CD14-positive monocyte (primary cell): ENCODE measurements at regions not wholly inside any gene's neighbourhood (a gene's known extent, or its start where the extent isn't known, plus 50 kb on each side); places are given as distances from the start of the nearest gene placed in this dataset.

Source experiments
- DNase-seq, 3 donors: peaks; one replicate each; pipeline ENCODE4 v3.0.0-alpha.2; 2011 to 2022
- H2AFZ ChIP-seq: 2 replicates; pipeline ENCODE4 v1.6.0; 2012; ENCODE audit warnings: mild to moderate bottlenecking, low read depth, low read length, inconsistent platforms; ENCODE audit not compliant: insufficient read depth, poor library complexity, severe bottlenecking
- H3K27ac ChIP-seq, 2 donors: 1 replicate in 1 of 2; 2 replicates in 1 of 2; pipeline ENCODE4 v1.5.1; 2012 to 2013; ENCODE audit warnings: low read length in 2 of 2, control low read depth in 1 of 2, inconsistent platforms in 1 of 2, low read depth in 1 of 2, mild to moderate bottlenecking in 1 of 2
- H3K27me3 ChIP-seq, 2 donors: one replicate each; pipeline versions ENCODE4 v1.6.0 to v1.6.1; 2011 to 2013; ENCODE audit warnings: low read length in 2 of 2; ENCODE audit not compliant: control insufficient read depth in 2 of 2, insufficient read depth in 2 of 2
- H3K36me3 ChIP-seq, 2 donors: replicated peaks in 1 of 2; 1 replicate in 1 of 2; 2 replicates in 1 of 2; pipeline versions ENCODE4 v1.5.1 to v1.6.1; 2012 to 2013; ENCODE audit warnings: low read length in 2 of 2, control low read depth in 1 of 2, inconsistent platforms in 1 of 2, mild to moderate bottlenecking in 1 of 2; ENCODE audit not compliant: insufficient read depth in 2 of 2, control insufficient read depth in 1 of 2
- H3K4me1 ChIP-seq, 2 donors: 1 replicate in 1 of 2; 2 replicates in 1 of 2; pipeline versions ENCODE4 v1.5.1 to v1.6.1; 2012 to 2013; ENCODE audit warnings: low read length in 2 of 2, control low read depth in 1 of 2, inconsistent platforms in 1 of 2, mild to moderate bottlenecking in 1 of 2, moderate library complexity in 1 of 2; ENCODE audit not compliant: insufficient read depth in 2 of 2, control insufficient read depth in 1 of 2
- H3K4me2 ChIP-seq: replicated peaks from 2 replicates; pipeline ENCODE3; 2012; ENCODE audit warnings: low read length, moderate library complexity, mild to moderate bottlenecking; ENCODE audit not compliant: poor library complexity, severe bottlenecking; ENCODE audit errors: extremely low read depth
- H3K4me3 ChIP-seq, 3 experiments: fragments of 200-600 bp in 1 of 3; sonication (generic) in 1 of 3; replicated peaks in 1 of 3; 1 replicate in 2 of 3; 2 replicates in 1 of 3; pipeline ENCODE4 v1.5.1; 2011 to 2013; ENCODE audit warnings: low read length in 3 of 3, mild to moderate bottlenecking in 3 of 3, control low read depth in 2 of 3, low read depth in 2 of 3, inconsistent platforms in 1 of 3, moderate library complexity in 1 of 3
- H3K79me2 ChIP-seq: 2 replicates; pipeline ENCODE4 v1.6.0; 2012; ENCODE audit warnings: mild to moderate bottlenecking, control low read depth, inconsistent platforms, low read length, moderate library complexity; ENCODE audit not compliant: insufficient read depth
- H3K9ac ChIP-seq: 2 replicates; pipeline ENCODE4 v1.6.0; 2017; ENCODE audit warnings: low read length, mild to moderate bottlenecking; ENCODE audit not compliant: insufficient read depth, poor library complexity, severe bottlenecking
- H3K9me3 ChIP-seq, 2 donors: replicated peaks in 1 of 2; 1 replicate in 1 of 2; 2 replicates in 1 of 2; pipeline versions ENCODE4 v1.5.1 to v1.6.1; 2012 to 2013; ENCODE audit warnings: low read length in 2 of 2, control low read depth in 1 of 2; ENCODE audit not compliant: control insufficient read depth in 1 of 2, insufficient read depth in 1 of 2
- H4K20me1 ChIP-seq: 2 replicates; pipeline ENCODE4 v1.6.0; 2012; ENCODE audit warnings: mild to moderate bottlenecking, low read length, control low read depth, moderate library complexity; ENCODE audit not compliant: insufficient read depth
- H3K27ac Mint-ChIP-seq, 7 donors: one replicate each; pipeline ENCODE4 v1.8.0; 2020; ENCODE audit warnings: mild to moderate bottlenecking in 7 of 7, mixed read lengths in 7 of 7, moderate library complexity in 6 of 7, inconsistent platforms in 2 of 7
- H3K27me3 Mint-ChIP-seq, 3 donors: one replicate each; pipeline ENCODE4 v1.8.0; 2021 to 2022; ENCODE audit warnings: low read depth in 3 of 3, mild to moderate bottlenecking in 3 of 3, mixed read lengths in 3 of 3, moderate library complexity in 3 of 3, inconsistent platforms in 1 of 3
- H3K36me3 Mint-ChIP-seq, 2 donors: one replicate each; pipeline ENCODE4 v1.8.0; 2020; ENCODE audit warnings: mixed read lengths in 2 of 2, inconsistent platforms in 1 of 2, mild to moderate bottlenecking in 1 of 2
- H3K4me1 Mint-ChIP-seq: one replicate; pipeline ENCODE4 v1.8.0; 2020; ENCODE audit warnings: mild to moderate bottlenecking, mixed read lengths
- H3K4me3 Mint-ChIP-seq, 2 donors: one replicate each; pipeline ENCODE4 v1.8.0; 2020; ENCODE audit warnings: mild to moderate bottlenecking in 2 of 2, mixed read lengths in 2 of 2, moderate library complexity in 1 of 2
- H3K9me3 Mint-ChIP-seq, 7 donors: one replicate each; pipeline ENCODE4 v1.8.0; 2020 to 2022; ENCODE audit warnings: mixed read lengths in 7 of 7, mild to moderate bottlenecking in 6 of 7, moderate library complexity in 6 of 7, inconsistent platforms in 2 of 7
- CTCF ChIP-seq: fragments of 200-600 bp; IDR thresholded peaks from one replicate; pipeline ENCODE4 v1.8.0; 2022; ENCODE audit warnings: antibody characterized with exemption, mild to moderate bottlenecking
- WGBS: methylation state at CpG from one replicate; pipeline ENCODE4 v1.1.5; 2013; ENCODE audit warnings: missing lambda C conversion rate; ENCODE audit not compliant: insufficient coverage; 5-methylcytosine and 5-hydroxymethylcytosine counted together
- intact Hi-C, 2 donors: fragments of 100-400 bp; cut with micrococcal nuclease; formaldehyde crosslinking; loops; one replicate each; pipeline versions ENCODE4 v1.15.0 to v1.15.1; 2023

DNA sequence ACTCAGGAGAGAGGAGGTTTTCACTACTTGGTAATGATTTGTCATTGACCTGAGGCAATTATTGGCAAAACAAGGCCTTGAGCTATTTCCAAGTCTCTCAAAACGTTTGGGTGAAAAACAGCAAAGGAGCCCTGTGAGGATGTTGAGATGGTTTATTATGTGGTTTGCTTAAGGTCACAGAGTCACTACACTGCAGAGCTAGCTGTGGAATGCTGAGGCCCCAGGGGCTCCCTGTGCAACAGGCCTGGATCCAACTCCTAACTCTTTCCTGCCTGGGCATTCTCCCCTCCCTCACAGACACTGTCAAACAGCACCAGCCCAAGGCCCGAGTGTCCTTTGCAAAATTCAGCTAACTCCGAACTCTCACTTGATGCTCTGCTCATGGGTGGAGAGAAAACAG lies 754.6 kb upstream of the SOX11 start:
- Histone ChIP-seq H3K9me3 (peaks cover 18 to 39% of the 10 kb centered on the region in 2 donors), H3K27me3 (no peaks in the 10 kb centered on the region), H3K27ac (no peak overlapping the region), H4K20me1 (no peaks in the 10 kb centered on the region), H3K79me2 (no peaks in the 10 kb centered on the region), H3K9ac (no peak overlapping the region), H2AFZ (no peak overlapping the region), H3K4me1 (no peaks in the 10 kb centered on the region), H3K36me3 (no peaks in the 10 kb centered on the region), H3K4me3 (no peak overlapping the region), H3K4me2 (no peak overlapping the region)
- intact Hi-C loops, result no loop called here
- WGBS, result 0% methylated on average over 1 of the region's 3 CpGs
- H3K4me1 Mint-ChIP-seq, result no peaks in the 10 kb centered on the region
- no peak for DNase-seq
- no peak for TF ChIP-seq CTCF
- no peaks in the 10 kb centered on the region for H3K36me3 Mint-ChIP-seq
- no peak overlapping the region for H3K4me3 Mint-ChIP-seq
- H3K9me3 Mint-ChIP-seq, result peaks cover 4 to 38% (median 10%) of the 10 kb centered on the region in 7 donors
- H3K27ac Mint-ChIP-seq, result no peak overlapping the region
- peaks cover 0 to 3% (median 0%) of the 10 kb centered on the region in 3 donors for H3K27me3 Mint-ChIP-seq

- peaks cover 3 to 38% (median 8%) of the 10 kb centered on the region in 7 donors for H3K9me3 Mint-ChIP-seq
- H3K27ac Mint-ChIP-seq, result no peak overlapping the region
- H2AFZ ChIP-seq, result no peak overlapping the region
- H3K36me3 Mint-ChIP-seq, result no peaks in the 10 kb centered on the region
- no peak overlapping the region for H3K27ac ChIP-seq
- no peak for DNase-seq
- intact Hi-C loops, result no loop called here
- H3K4me3 ChIP-seq, result no peak overlapping the region
- H3K9me3 ChIP-seq, result peaks cover 18 to 39% of the 10 kb centered on the region in 2 donors
- no peaks in the 10 kb centered on the region for H3K27me3 ChIP-seq
- H3K27me3 Mint-ChIP-seq, result peaks cover 0 to 3% (median 0%) of the 10 kb centered on the region in 3 donors
- H3K4me3 Mint-ChIP-seq, result no peak overlapping the region
- 96% methylated on average over 3 of the region's 6 CpGs for WGBS
- no peaks in the 10 kb centered on the region for H3K36me3 ChIP-seq
- no peaks in the 10 kb centered on the region for H3K4me1 ChIP-seq
- H3K79me2 ChIP-seq, result no peaks in the 10 kb centered on the region
- H3K4me2 ChIP-seq, result no peak overlapping the region
- no peak for TF ChIP-seq CTCF
- H4K20me1 ChIP-seq, result no peaks in the 10 kb centered on the region
- H3K9ac ChIP-seq, result no peak overlapping the region
- no peaks in the 10 kb centered on the region for H3K4me1 Mint-ChIP-seq
These were observed 754.0 kb upstream of the SOX11 start for GRCh38 chr2:4938206-4938605.
